HG03025 (cell line): ENCODE measurements at regions not wholly inside any gene's neighbourhood (a gene's known extent, or its start where the extent isn't known, plus 50 kb on each side); places are given as distances from the start of the nearest gene placed in this dataset.

Experiments used
- ATAC-seq: cut with Tn5 transposase; IDR thresholded peaks from one replicate; pipeline ENCODE4 v1.9.1; 2021; ENCODE audit warnings: mild to moderate bottlenecking, moderate library complexity; ENCODE audit not compliant: unreplicated experiment, low FRiP score

DNA sequence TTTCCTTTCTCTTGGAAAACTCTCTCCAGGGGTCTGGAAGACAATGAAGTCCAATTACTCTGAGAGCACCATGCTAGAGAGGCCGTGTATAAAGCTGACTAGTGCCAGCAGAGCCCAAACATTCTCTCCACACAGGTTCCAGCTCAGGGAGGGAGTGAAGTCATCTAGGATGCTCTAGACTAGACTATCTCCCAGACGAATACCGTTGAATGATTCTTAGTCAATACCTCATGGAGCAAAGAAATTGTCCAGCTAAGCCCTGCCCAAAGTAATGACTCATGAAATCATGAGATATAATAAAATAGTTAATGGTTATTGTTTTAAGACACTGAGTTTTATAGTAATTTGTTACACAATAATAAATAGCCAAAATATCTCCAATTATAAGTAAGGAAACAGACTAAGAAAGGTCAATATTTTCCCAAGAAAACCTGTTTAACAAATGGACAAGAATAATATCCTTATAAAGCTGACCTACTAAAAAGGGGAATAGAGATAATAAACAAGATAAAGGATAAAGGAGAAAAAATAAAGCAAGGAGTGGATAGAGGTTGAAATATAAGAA, 163.9 kb upstream of the LRRC7 start:
- ATAC-seq, result no peak

DNA sequence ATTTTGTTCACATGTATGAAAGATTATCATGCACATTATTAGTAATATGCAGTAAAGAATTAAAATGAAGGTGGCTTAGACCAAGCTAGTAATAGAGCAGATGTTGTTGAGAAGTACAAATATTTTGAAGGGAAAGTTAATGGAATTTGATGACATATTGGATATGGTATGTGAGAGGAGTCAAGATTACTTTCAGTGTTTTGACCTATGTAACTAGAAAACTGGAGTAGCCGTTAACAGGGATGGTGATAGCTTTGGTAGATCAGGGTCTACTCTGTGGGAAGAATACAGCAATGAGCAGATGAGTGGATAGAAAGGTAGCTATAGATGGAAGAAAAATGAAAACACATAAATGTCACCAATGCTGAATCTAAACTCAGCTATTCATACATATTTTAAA, 163.2 kb upstream of the LRRC7 start:
- no peak for ATAC-seq

DNA sequence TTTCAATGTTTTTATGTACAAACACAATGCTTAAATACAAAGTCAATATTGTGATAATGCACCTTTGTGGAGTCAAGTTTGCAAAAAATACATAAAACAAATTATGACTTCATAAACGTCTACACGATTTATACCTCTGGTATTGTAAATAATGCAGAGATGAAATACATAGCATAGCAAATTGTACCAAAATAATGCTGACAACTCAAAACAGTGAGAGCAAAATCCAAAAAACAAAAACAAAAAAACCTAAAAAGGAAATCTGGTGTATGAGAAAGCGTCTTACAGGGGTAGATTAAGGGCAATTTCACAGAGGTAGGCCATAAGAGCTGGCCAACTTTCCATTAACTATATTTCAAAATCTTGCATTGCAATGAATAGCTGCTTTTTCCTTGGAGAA, 161.5 kb upstream of the LRRC7 start:
- no peak for ATAC-seq

DNA sequence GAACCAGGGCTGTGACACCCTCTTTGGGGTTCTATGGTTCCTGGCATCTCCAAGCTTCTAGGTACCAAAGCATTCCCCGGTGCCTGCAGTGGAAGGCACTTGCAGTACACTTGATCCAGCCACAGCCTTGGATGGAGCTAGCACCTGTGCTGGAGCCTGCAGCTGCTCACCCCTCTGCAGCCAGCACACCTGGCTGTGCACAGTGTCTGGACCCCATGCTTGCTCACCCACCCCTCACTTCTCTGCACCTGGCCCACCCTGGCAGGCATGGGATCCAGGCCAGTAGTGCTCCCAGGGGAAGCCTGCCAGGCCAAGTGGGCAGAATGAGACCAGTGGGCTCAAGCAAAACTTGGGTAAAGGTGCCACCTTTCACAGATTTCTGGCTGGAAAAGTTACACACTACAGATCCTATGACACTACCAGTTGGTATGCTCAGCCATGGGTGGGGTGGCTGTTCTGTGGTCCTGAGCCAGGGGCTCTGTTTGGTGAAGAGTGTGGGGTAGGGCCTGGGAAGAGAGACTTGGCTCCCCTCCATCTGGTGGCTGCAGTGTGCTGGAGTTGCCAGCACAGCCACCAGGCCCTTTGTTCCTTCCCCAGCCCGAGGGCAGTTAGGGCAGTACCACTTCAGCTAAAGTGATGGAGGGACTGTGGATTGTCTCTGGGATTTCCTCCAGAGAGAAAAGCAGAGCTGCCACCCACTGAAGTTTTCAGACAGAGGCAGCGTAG, 157.8 kb upstream of the LRRC7 start:
- no peak for ATAC-seq

DNA sequence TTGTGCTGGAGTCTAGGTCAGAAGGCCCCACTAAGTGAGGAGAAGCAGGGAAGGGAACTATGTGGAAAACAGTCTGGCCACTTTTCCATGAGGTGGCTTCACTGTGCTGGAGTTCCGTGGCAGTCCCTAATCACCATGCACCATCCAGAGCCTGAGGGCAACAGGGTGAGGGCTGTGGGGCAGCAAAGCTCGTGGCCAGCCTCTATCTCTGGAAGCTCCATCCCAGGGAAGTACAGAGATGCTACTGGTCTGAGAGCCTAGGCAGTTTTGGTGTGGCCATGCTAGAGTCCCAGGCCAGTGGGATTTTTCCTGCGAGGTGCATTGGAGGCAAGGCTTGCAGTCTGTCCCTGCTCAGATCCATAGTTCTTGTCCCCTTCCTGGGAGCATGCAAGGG, 157.3 kb upstream of the LRRC7 start:
- ATAC-seq, result no peak

DNA sequence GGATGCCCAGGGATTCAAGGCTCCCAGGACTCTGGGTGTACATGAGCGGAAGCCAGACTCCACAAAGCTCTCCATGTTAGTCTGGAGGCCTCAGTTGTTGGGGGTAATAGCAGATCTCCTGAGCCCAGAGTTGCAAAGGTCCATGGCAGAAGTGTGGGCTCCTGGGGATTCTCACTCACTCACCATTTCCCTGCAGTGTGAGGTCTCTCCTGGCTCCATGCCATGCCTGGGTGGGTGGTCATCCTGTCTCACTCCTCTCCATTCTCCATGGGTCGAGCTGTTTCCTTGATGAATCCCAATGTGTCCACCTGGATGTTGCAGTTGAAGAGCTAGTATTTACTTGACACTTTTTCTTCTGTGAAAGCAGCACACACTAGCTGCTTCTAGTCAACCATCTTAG, 156.8 kb upstream of the LRRC7 start:
- no peak for ATAC-seq

DNA sequence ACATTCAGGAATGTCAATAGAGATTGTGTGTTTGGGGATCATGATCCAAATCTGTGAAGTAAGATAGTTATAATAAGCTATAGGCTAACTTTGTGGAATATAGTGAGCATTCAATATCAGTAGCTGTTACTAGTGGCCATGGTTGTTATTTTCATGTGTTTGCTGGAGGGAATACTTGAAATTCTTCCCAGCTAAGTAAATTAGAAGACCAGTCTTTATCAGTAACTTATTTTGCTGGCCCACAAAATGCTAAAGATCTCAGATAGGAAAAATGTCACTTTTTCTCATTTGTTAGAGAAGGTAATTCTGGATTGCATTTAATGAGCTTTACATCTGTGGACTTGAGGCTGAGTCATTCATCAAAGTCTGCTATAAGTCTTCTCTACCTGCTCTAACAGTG, 156.1 kb upstream of the LRRC7 start:
- no peak for ATAC-seq

DNA sequence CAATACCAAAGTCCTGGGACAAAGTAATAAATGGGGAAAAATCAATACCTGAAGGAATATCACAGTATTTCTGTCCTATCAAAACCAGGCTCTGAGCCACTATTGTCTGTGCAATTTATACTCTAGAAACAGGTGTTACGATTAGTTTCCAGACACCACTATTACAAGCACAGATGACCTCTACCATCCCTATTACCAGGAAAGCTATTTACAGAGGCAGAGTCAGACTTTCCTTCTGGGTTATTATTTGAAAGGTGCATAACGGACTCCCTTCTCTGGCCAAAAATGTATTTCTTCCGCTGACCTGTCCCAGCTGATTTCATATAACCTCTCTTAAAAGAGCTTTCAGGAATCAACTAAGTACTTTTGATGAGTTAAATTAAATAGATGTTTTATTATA, 154.6 kb upstream of the LRRC7 start:
- no peak for ATAC-seq

DNA sequence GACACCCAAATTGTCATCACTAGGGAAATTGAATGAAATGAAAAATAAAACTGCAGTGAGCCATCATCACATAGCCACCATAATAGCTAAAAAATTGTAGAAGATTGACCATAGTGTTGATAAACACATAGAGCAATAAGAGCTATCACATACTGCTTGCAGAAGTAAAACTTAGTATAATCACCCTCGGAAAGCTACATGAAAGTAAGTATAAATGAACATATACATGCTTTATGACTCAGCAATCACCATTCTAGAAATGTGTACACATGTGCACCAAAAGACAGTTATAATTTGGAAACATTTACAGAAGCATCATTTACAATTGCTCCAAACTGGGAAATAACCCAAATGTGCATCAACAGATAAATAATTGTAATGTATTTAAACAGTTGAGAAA, 153.1 kb upstream of the LRRC7 start:
- no peak for ATAC-seq

DNA sequence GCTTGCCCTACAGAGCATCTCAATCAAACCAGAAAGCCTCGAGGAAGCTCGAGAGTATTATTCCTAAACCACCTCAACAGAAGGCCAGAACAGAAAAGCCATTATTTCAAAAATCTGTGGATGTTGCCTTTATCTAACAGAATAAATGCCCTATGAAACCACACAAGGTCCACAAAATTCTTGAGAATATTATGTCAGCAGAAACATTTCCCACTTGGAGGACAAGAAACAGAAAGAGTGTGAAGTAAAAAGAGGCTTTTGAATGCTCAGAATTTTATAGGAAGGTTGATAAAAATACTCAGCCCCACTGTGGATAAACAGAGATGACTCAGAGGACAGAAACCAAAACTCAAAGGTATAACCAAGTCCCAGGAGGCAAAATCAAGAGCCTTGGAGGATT, 146.4 kb upstream of the LRRC7 start:
- ATAC-seq, result no peak

DNA sequence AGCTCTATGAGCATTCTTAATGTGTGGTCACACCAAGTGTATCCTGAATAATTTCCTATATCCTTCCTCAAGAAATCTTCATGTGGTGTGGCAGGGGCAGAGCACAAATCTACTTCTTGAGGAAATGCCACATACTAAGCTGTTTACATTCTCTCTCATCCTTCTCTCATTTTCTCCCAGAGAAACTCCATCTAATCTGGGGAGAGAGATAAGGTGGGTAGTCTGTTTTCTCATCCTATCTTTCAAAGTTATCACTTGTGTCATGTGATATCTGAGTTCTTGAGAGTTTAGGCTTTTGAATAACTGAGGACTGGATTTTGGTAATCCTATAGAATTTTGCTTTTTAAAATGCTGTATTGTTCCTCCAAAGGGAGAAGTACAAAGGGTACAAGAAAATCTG, 141.9 kb upstream of the LRRC7 start:
- ATAC-seq, result no peak

DNA sequence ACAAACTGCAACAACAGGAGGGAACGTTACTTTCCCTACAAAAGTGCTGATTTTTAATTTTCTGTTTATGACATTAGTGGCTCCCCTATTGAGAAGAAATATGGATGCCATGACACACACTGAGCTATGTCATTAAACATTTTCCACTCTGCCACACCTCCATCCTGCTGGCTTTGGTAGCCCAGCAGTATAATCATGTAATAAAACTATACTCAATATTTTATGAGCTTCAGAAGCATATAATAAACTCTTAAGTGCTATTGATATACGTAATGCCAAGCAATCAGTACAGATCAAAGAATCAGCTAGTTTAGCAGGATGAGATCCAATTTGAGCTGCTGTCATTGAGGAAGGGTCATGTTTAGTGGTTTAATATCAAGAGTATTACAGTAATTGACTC, 141.3 kb upstream of the LRRC7 start:
- ATAC-seq, result no peak

DNA sequence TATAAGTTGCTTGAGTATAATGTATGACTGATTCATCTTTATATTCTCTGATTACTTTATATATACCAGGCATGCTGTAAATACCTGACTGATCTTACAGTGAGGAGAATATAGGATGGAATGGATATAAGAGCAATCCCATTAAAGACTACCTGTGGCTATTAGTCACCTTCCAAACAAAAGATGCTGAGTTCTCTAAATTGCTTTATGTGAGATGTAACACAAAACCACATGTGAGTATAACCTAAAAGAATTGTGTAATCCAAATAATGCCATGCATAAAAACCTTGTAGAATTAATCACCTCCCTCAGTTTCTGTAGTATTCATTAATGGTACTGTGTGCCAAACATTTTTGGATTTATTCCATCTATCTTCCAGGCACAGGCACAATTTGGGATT, 134.6 kb upstream of the LRRC7 start:
- no peak for ATAC-seq

DNA sequence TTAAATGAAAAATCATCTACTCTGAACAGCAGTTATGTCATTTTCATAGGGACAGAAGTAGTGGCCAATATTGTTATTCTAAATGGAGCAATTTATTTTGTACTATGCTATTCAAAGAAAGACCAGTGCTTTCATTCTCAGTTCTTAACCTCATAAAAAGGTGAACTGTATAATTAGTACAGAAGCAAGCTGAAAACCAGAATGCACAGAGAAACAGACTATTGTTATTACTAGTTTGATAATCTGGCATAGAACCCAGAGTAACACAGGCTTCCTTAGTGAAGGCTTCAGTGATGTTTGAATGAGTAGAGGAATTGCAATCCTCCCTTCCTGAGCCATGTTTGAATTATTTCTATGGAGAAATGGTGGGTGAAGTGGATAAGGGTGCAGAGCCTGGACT, 131.6 kb upstream of the LRRC7 start:
- ATAC-seq, result no peak

DNA sequence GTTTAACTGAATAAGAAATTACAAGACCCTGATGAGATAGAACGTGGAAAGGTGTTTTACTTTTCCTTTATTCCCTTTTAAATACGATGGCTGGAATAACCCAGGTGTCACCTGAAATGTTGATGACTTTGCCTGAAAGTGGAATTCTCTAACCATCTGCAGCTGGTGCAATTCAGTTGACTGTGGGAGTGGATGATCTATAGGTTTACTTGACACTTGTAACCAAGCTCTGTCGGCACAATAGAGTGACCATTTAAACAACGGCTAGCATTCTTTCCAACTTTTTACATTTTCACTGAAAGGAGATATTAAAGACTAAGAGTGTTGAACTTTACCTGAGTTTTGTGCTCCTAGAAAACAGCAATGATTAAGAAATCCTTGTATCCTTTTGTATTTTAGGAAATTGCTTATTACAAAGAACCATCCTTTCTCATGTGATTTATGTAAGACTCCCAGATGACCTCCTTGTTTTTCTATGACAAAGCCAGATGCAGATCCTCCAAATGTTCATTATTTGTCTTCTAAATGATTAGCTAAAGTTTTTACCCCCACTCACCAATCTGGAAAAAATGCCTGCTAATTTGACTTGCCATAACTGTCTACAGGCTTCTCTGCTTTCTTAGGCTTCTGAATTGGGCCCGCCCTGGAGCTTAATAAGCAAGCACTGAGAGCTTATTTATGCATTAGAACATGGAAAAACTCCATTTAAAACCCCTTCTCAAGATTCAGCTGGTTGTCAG, 129.5 kb upstream of the LRRC7 start:
- no peak for ATAC-seq

DNA sequence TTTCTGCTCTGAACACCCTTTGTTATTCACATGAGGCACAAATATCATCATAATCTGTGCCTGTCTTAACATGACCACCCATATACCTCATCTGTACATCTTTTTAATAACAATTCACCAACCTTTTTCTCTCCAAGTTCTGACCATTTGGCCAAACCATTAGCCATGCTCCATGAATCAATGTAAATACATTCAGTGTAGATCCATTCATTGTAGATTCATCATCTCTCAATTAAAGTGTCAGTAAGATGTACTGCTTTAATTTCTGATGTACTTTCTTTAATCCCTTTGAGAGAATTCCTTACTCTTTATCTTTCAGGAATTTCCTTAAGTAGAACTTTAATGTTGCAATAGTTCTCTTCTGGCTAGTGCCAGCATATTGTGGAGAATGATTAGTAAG, 126.2 kb upstream of the LRRC7 start:
- no peak for ATAC-seq

DNA sequence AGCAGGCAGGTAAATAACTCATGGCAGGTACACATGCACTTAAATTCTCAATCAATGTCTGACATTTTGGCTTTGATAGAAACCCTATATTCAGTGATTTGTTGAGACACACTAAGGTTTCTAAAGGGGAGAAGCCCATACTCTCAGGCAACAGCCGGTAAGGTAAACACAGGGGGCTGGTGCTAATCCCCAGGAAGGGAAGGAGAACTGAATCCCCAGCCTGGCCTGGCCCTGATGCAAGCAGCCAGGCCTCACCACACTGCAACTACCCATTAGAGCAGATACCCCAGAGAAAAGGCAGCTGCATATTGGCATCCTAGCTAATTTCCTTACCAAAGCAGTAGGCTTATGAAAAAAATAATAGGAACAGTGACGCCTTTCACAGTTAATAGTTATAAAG, 116.5 kb upstream of the LRRC7 start:
- no peak for ATAC-seq

DNA sequence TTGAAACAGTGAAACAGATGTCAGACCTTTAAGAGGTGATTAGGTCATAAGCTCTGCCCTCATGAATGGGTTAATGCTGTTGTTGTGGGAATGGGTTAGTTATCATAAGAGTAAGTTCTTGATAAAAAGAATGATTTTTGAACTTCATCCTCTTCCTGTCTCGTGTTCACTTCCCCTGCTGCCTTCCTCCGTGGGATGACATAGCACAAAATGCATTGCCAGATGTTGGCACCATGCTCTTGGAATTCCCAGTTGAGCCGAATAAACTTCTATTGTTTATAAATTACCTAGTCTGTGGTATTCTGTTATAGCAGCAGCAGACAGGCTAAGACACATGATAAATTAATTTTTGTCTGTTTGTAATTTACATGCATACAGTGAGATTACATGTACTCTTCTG, 112.0 kb upstream of the LRRC7 start:
- no peak for ATAC-seq

DNA sequence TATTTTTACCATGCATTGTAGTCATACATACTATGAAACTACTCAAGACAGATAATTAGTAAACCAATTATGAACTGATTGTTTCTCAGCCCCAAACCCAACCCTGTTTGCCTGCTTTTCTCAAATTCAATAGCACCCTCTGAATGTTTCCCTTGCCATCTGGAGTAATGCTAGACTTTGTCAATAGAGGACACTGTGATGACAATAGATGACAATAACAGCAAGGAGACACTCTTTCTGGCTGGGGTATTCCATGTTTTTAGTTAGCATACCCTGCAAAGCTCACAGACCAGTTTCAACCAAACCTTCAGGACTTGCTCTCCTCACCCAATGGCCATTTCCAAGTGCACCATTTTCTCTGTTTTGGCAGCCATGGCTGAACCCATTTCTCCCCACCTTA, 108.5 kb upstream of the LRRC7 start:
- no peak for ATAC-seq

DNA sequence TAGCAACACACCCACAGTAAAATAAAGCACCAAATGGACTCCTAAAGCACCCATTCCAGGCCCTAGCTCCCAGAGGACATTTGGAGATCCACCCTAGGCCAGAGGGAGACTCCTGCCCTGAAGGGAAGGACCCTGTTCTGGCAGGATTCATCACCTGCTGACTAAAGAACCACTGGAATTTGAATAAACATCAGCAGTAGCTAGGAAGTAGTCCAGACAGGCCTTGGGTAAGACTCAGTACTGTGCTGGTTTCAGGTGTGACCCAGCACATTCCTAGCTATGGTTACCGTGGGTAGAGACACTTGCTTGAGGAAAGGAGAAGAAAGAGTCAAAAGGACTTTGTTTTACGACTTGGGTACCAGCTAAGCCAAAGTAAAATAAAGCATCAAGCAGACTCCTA, 92.7 kb upstream of the LRRC7 start:
- ATAC-seq, result no peak

DNA sequence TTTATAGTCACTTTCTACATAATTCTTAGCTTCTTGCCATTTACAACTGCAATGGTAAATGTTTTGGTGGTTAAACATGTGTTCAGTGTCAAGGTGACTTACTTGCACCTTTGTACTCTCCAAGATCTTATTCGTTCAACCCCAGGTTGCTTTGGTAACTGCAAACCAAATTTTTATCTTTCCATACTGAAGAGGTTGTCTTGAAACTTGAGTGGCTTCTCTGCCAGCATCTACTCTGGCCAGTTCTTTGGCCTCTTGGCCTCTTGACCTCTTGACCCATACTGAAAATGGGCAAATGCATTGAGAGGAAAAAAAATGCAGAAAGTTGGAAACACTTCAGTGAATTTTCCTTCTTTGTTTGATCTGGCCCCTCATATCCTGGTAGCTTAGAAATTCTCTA, 88.0 kb upstream of the LRRC7 start:
- no peak for ATAC-seq

DNA sequence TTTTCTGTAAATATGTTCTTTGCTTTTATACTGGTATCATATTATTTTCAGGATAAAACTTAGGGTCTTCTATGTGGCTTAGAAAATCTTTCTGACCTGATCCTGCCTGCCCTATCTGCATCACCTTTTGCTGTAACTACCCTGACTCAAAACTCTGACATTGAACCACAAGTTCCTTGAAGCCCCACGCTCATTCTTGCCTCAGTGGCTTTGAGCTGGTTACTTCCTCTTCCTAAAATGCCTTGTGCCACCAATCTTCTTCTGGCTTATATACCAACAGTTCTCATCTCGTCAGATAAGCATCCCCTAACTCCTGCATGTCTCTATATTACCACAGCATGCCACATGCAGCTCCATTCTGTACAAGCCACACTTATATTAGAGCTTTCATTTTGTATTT, 84.5 kb upstream of the LRRC7 start:
- ATAC-seq, result no peak
